ENCODE measurements at regions not wholly inside any gene's neighbourhood (a gene's known extent, or its start where the extent isn't known, plus 50 kb on each side); places are given as distances from the start of the nearest gene placed in this dataset.

DNA sequence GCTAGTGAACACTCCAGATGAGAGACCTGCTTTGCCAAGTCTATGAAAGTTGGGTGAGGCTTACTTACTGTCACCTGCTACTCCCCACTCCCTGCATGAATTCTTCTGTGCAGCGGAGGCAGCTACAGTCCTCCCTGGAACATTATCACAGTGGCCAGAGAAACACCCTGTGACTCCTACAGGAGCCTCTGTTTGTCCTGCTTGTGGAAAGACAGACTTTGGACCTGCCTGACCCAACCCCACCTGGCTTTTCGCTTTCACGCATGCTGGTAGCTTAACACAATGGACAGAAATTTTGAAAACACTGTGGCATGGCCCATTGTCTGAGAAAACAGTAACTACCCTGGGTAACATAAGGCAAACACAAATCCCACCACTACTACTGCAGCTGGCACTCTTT is 1565.5 kb upstream of the CADM2 start:
- TF ChIP-seq, protein P1, sequence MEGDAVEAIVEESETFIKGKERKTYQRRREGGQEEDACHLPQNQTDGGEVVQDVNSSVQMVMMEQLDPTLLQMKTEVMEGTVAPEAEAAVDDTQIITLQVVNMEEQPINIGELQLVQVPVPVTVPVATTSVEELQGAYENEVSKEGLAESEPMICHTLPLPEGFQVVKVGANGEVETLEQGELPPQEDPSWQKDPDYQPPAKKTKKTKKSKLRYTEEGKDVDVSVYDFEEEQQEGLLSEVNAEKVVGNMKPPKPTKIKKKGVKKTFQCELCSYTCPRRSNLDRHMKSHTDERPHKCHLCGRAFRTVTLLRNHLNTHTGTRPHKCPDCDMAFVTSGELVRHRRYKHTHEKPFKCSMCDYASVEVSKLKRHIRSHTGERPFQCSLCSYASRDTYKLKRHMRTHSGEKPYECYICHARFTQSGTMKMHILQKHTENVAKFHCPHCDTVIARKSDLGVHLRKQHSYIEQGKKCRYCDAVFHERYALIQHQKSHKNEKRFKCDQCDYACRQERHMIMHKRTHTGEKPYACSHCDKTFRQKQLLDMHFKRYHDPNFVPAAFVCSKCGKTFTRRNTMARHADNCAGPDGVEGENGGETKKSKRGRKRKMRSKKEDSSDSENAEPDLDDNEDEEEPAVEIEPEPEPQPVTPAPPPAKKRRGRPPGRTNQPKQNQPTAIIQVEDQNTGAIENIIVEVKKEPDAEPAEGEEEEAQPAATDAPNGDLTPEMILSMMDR (conservative IDR thresholded peaks at IDR 0.05; ENCODE audit: low read depth, low read length): no peak
- TF ChIP-seq EZH2 (IDR thresholded peaks at IDR 0.05; ENCODE audit: low read length, unreplicated experiment) (no peak), EZH2phosphoT487 (IDR thresholded peaks at IDR 0.05; ENCODE audit: borderline replicate concordance, low read length) (no peak)
